ENCODE measurements at regions not wholly inside any gene's neighbourhood (a gene's known extent, or its start where the extent isn't known, plus 50 kb on each side); places are given as distances from the start of the nearest gene placed in this dataset.

- no peak for DNase-seq
Observed at GRCh38 chr11:131309776-131310175, 60.6 kb upstream of the NTM start.

GRCh38 chr11:131311776-131312514, 58.5 kb upstream of the NTM start:
- DNase-seq: no peak

Measured in SHP77 treated with DMSO at 0.1 percent for 48 hours (cell line).